Mesodermal cell (in vitro differentiated cells): ENCODE measurements at regions not wholly inside any gene's neighbourhood (a gene's known extent, or its start where the extent isn't known, plus 50 kb on each side); places are given as distances from the start of the nearest gene placed in this dataset.
"Not testable (repeated sequence)": the region's sequence is repeated elsewhere in the genome, so short reads cannot be mapped to it uniquely, and the experiment has no call there.

Experiments used
- H3K27ac ChIP-seq: 2 replicates; pipeline ENCODE4 v1.7.0; 2013; ENCODE audit warnings: mild to moderate bottlenecking, low read depth, low read length, moderate library complexity; ENCODE audit not compliant: severe bottlenecking
- H3K36me3 ChIP-seq: 2 replicates; pipeline ENCODE4 v1.7.1; 2013; ENCODE audit warnings: mild to moderate bottlenecking, low read length, moderate library complexity; ENCODE audit not compliant: control insufficient read depth, insufficient read depth
- H3K4me1 ChIP-seq: one replicate; pipeline ENCODE4 v1.7.1; 2013; ENCODE audit warnings: mild to moderate bottlenecking, low read length; ENCODE audit not compliant: insufficient read depth, control insufficient read depth, poor library complexity, severe bottlenecking
- H3K4me3 ChIP-seq: 2 replicates; pipeline ENCODE4 v1.7.0; 2013; ENCODE audit warnings: low read length, control low read depth, mild to moderate bottlenecking; ENCODE audit not compliant: insufficient read depth, poor library complexity, severe bottlenecking; ENCODE audit errors: extremely low read depth
- H3K9me3 ChIP-seq: 2 replicates; pipeline ENCODE4 v1.7.1; 2013; ENCODE audit warnings: mild to moderate bottlenecking, low read length, moderate library complexity; ENCODE audit not compliant: control insufficient read depth
- WGBS, 2 experiments: methylation state at CpG; one replicate each; pipeline ENCODE4 v1.1.5; 2013; ENCODE audit warnings: missing lambda C conversion rate in 2 of 2; ENCODE audit not compliant: insufficient coverage in 2 of 2; 5-methylcytosine and 5-hydroxymethylcytosine counted together

DNA sequence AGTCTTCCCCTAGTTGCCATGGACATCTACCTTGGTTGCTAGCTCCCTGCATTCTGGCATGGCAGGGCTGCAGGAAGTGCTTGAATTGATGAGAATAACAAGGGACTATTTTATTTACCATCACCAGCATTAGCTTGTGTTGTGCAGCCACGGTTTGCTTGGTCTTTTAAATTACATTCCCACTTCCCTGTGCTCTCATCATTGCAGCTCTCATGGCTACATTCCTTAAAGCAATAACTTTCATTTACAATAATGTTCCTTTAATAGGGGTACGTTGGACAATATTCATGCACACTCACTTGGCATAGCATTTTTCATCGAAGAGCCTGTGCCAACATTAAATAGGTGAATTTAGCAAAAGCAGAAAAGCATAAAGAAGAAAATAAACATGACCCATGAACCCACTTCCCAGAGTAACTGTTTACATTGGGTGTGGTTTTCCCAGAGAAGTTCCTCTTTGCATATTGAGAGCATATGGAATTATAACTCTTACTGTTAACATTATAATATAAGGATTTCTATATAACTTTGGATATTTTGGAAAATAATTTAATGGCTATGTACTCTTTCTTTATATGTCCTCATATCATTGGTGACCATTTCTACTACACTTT lies 113.2 kb upstream of the VWC2 start:
- 100% methylated on average over 1 of the region's 3 CpGs; no CpG with 5 or more reads in 1 of the 2 experiments for WGBS, 2 experiments
- Histone ChIP-seq H3K4me3 (no peak overlapping the region), H3K9me3 (no peaks in the 10 kb centered on the region), H3K36me3 (no peaks in the 10 kb centered on the region), H3K27ac (no peak overlapping the region), H3K4me1 (no peaks in the 10 kb centered on the region)

DNA sequence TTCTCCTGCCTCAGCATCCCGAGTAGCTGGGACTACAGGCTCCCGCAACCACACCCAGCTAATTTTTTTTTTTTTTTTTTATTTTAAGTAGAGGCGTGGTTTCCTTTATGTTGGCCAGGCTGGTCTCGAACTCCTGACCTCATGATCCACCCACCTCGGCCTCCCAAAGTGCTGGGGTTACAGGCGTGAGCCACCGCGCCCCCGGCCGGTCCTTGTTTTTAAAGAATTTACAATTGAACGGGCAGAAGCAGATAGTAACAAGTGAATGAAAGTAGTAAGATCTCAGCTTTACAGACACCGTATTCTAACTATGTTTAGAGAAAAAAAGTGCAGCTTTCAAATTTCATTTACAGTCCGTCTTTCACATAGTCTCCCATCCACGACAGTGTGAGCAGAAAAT lies 112.5 kb upstream of the VWC2 start:
- no peaks in the 10 kb centered on the region for H3K36me3 ChIP-seq
- no peaks in the 10 kb centered on the region for H3K4me1 ChIP-seq
- WGBS, 2 experiments = 67% methylated on average over 1 of the region's 14 CpGs; no CpG with 5 or more reads in 1 of the 2 experiments
- no peaks in the 10 kb centered on the region for H3K9me3 ChIP-seq
- no peak overlapping the region for H3K27ac ChIP-seq
- H3K4me3 ChIP-seq = no peak overlapping the region

DNA sequence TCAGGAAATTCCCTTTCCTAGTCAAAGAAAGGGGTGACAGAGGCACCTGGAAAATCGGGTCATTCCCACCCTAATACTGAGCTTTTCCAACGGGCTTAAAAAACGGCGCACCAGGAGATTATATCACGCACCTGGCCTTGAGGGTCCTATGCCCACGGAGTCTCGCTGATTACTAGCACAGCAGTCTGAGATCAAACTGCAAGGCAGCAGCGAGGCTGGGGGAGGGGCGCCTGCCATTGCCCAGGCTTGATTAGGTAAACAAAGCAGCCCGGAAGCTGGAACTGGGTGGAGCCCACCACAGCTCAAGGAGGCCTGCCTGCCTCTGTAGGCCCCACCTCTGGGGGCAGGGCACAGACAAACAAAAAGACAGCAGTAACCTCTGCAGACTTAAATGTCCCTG lies 107.5 kb upstream of the VWC2 start:
- WGBS, 2 experiments = 62 to 100% methylated on average over 1 to 6 of the region's 10 CpGs
- not testable (repeated sequence) for H3K36me3 ChIP-seq, H3K9me3 ChIP-seq, H3K4me3 ChIP-seq, H3K27ac ChIP-seq
- H3K4me1 ChIP-seq = peaks cover 11% of the 10 kb centered on the region

DNA sequence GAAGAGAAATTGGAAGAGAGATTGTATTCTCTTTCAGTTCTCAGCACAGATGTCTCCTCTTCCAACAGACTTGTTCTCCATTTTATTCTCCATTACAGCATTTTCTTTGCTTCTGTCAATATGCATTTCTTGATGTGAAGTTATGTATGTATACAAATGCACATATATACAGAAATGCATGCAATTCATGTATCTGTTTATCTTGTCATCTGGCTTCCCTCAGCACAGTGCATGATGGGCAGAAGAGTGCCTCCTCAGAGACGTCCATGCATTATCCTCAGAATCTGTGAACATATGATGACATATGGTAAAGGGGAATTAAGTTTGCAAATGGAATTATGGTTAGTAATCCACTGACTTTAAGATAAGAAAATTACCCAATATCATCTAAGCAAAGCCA lies 106.7 kb upstream of the VWC2 start:
- H3K9me3 ChIP-seq = no peaks in the 10 kb centered on the region
- H3K36me3 ChIP-seq = no peaks in the 10 kb centered on the region
- H3K27ac ChIP-seq = no peak overlapping the region
- peaks cover 17% of the 10 kb centered on the region for H3K4me1 ChIP-seq
- WGBS, 2 experiments = no CpG with 5 or more reads among the region's 1 CpG
- H3K4me3 ChIP-seq = no peak overlapping the region

DNA sequence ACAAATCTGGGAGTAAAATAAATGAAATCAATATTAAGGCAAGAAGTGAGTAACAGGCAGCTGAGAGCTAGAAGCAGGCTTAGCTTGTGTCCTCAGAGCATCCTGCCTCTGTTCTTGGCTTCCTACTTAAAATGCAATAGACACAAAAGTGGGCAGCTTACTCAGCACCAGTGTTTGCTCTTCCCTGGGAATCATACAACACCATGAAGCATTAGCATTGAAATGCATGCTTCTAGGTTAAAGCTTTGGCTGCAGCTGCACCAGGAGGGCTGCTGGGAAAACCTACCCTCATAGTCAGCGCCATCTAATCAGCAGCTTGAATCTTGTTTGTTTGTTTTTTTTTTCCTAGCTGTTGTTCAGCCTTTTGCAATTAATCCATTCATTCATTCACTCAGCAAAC lies 104.2 kb upstream of the VWC2 start:
- H3K9me3 ChIP-seq = no peaks in the 10 kb centered on the region
- H3K4me1 ChIP-seq = peaks cover 17% of the 10 kb centered on the region
- H3K36me3 ChIP-seq = no peaks in the 10 kb centered on the region
- 83% methylated on average over 1 of the region's 1 CpG; no CpG with 5 or more reads in 1 of the 2 experiments for whole genome bisulfite sequencing, 2 experiments
- no peak overlapping the region for H3K27ac ChIP-seq
- H3K4me3 ChIP-seq = no peak overlapping the region

DNA sequence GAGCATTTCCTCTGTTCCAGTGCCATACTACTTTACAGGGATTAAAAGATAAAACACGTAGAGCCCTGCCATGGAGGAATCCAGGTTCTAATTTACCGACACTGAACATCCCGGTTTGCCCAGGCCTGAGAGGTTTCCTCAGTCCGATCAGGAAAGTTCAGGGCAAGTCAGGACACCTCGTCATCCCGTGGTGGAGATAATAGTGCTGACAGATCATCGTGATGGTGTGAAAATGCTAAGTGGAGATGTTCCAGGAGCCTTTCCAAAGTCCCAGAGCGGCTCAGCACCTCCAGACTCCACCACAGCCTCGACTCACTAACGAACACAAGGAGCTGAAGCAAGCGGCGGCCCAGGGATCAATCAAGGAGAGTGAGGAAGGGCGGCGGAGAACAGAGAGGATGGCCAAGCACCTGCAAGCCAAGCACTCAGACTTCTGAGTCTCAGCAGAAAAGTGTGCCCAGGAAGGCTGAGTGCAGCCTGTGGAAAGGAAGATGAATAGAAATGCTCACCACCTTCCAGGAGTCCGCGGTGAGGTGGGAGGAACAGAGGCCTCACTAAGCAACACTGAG lies 103.7 kb upstream of the VWC2 start:
- H3K4me3 ChIP-seq = no peak overlapping the region
- H3K27ac ChIP-seq = no peak overlapping the region
- no peaks in the 10 kb centered on the region for H3K36me3 ChIP-seq
- 82 to 91% methylated on average over 11 to 16 of the region's 16 CpGs for WGBS, 2 experiments
- peaks cover 17% of the 10 kb centered on the region for H3K4me1 ChIP-seq
- no peaks in the 10 kb centered on the region for H3K9me3 ChIP-seq

DNA sequence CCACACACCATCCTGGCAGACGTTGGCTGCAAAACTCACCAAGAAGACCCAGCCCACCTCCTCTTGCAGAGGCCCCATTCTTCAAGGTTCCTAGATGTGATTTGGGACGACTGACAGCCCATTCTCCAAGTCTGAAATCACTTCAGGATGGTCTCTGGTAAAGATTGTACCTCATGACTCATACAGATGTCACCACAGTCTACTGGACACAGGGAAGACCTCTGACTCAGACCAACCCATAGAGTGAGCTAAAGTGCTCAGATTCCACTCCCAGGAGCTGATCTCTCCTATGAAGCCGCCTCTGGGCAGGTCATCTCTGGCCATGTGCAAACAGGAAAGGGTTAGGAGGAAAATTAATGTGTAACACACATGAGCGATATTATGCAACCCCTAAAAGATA lies 102.4 kb upstream of the VWC2 start:
- H3K9me3 ChIP-seq = no peaks in the 10 kb centered on the region
- no peaks in the 10 kb centered on the region for H3K36me3 ChIP-seq
- H3K4me1 ChIP-seq = peaks cover 17% of the 10 kb centered on the region
- 70 to 75% methylated on average over 2 to 3 of the region's 4 CpGs for WGBS, 2 experiments
- no peak overlapping the region for H3K27ac ChIP-seq
- no peak overlapping the region for H3K4me3 ChIP-seq

DNA sequence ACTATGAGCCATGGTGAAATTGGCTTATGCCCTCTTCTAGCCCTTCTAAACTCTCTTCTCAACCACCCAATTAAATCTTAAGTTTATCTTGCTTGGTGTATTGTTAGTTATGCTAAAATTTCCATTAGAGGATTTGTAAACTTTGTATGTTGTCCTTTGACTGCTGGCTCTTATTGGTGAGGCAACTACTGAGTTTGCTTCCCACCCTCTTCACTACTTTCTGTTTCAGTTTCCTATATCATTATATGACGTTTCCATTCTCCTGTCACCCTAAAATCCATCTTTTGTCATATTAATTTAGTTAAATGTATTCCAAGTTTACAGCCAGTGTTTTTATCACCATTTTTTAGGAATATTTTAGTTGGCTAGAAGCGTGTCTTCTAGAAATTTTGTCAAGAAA lies 80.9 kb upstream of the VWC2 start:
- no CpG with 5 or more reads among the region's 2 CpGs for WGBS, 2 experiments

DNA sequence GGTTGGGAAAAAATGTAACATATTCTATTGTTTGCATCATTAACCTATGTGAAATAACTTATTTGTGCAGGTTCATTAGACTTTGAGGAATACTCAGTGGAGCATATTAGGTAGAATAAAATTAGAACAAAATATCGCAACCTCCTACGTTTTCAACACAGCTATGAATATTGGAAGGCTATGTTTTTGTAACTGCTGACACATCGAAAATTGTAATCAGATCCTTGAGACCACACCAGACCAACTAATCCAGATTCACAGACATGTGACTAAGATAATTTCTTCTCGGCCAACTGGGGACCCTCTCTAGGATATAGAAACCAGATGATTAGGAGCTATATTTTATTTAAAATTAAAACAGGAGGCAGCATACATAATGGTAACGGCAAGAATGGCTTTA lies 77.5 kb upstream of the VWC2 start:
- 86% methylated on average over 1 of the region's 5 CpGs; no CpG with 5 or more reads in 1 of the 2 experiments for WGBS, 2 experiments
- Histone ChIP-seq H3K9me3 (no peaks in the 10 kb centered on the region), H3K36me3 (no peaks in the 10 kb centered on the region)

More for the DNA sequence above, 80.9 kb upstream of the VWC2 start:
- Histone ChIP-seq H3K4me1 (no peaks in the 10 kb centered on the region), H3K4me3 (no peak overlapping the region), H3K36me3 (no peaks in the 10 kb centered on the region), H3K9me3 (no peaks in the 10 kb centered on the region), H3K27ac (no peak overlapping the region)

DNA sequence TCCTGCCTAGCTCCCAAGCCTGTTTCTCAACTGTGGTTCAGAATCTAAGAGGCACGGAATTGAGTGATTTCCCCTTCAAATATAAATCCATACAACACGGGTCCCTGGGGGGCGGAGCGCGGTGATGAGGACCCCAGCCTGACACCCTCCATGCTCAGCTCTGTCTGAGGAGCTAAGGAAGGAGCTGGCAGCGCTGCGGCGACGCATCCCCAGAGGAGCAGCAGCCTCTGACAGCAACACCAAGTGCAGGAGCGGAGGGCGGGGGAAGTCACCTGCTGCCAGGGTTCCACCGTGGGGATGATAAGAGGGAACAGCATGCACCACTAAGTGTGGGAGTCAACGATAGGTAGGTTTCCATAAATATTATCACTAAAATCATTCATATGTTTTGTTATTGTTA lies 72.6 kb upstream of the VWC2 start:
- Histone ChIP-seq H3K4me1 (no peaks in the 10 kb centered on the region), H3K9me3 (no peaks in the 10 kb centered on the region), H3K36me3 (no peaks in the 10 kb centered on the region), H3K4me3 (no peak overlapping the region), H3K27ac (no peak overlapping the region)
- 91 to 100% methylated on average over 7 to 9 of the region's 13 CpGs for WGBS, 2 experiments

More for the DNA sequence above, 77.5 kb upstream of the VWC2 start:
- no peak overlapping the region for H3K4me3 ChIP-seq
- H3K4me1 ChIP-seq = no peaks in the 10 kb centered on the region
- no peak overlapping the region for H3K27ac ChIP-seq

DNA sequence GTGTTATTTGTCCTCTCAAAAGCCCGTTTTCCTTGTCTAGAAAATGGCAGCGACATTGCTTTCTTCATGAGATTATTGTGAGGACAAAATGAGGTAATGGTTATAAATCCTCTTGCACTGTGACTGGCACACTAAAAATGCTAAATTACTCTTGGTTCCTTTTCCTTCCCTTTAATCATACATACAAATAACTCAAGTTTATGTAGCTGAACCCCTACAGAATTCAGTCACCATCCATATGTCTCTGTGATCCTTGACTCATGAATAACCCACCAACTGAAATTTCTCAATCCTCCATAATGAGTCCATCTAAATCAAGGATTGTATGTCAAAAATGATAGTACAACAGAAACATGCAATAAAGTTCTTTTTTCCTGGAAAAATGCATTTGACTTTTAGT lies 71.3 kb upstream of the VWC2 start:
- H3K36me3 ChIP-seq = no peaks in the 10 kb centered on the region
- no peaks in the 10 kb centered on the region for H3K4me1 ChIP-seq
- no peak overlapping the region for H3K4me3 ChIP-seq
- H3K9me3 ChIP-seq = no peaks in the 10 kb centered on the region
- 75% methylated on average over 1 of the region's 2 CpGs; no CpG with 5 or more reads in 1 of the 2 experiments for WGBS, 2 experiments
- H3K27ac ChIP-seq = no peak overlapping the region
